Tongue (tissue), 1 donor: ENCODE measurements at regions not wholly inside any gene's neighbourhood (a gene's known extent, or its start where the extent isn't known, plus 50 kb on each side); places are given as distances from the start of the nearest gene placed in this dataset.

Experiments used
- DNase-seq: peaks from one replicate; pipeline ENCODE4 v3.0.0-alpha.2; 2015

GRCh38 chr2:19488009-19488691 is 129.7 kb upstream of the OSR1 start:
- DNase-seq: no peak

DNA sequence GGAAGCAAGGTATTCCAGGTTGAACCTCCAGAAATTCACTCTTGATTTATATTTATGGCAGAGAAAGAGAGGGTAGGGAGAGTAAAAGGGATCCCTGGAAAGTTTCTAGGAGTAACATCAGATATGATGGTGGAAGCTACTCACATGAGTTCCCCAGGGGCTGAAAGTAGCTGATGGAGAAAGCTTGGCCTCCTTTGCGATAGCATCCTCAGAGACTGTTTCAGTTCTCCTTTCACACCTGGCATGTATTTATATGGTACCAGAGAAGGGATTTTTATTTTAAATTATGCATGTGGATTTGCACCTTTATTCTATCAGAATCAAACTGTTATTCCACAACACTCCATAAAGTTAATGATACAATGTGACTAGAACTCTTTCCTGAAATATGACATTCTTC is 126.3 kb upstream of the OSR1 start:
- no peak for DNase-seq

- peak; percentile 70 for DNase-seq
These were observed 122.2 kb upstream of the OSR1 start for GRCh38 chr2:19480673-19481072.

DNA sequence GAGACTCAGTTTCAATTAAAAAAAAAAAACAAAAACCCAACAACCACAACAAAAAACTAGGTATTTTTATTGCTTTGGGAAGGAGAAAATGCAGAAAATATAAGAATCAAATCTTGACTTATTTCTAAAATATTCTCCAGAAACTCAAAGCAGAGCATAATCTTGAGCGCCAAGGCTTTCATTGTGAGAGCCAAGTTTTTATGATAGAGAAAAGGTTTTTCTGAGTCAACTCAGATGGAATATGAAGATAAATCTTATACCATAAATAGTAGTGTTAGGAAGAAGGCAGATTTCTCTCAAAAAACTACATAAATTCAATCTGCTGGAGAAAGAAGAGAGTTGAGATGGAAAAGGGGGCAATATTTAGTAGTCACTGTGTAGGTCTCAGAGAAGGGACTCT is 121.2 kb upstream of the OSR1 start:
- DNase-seq: no peak

GRCh38 chr2:19478409-19478808 is 120.0 kb upstream of the OSR1 start:
- DNase-seq: no peak

DNA sequence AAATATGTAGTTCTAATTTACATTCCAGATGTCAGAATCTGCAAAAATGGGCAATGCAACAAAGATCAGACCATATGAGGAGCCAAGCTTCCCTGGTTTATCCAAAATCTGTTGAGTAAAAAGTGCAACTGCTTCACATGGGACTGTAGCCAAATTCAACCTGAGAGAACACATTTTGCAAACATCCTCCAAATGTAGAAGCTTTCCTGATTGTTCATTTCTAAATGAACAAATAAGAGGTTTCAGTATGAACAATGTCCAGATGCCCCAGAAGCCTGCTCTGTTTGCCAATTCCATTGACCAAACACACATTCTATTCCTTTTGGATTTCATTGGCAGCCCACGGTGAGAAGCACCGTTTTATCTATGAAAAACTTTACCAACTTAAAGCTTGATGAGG is 117.9 kb upstream of the OSR1 start:
- peak; percentile 84 for DNase-seq

GRCh38 chr2:19474128-19474527 is 115.7 kb upstream of the OSR1 start:
- peak; percentile 28 for DNase-seq

- DNase-seq: peak; percentile 36
These were observed 114.9 kb upstream of the OSR1 start for GRCh38 chr2:19473350-19473749.

DNA sequence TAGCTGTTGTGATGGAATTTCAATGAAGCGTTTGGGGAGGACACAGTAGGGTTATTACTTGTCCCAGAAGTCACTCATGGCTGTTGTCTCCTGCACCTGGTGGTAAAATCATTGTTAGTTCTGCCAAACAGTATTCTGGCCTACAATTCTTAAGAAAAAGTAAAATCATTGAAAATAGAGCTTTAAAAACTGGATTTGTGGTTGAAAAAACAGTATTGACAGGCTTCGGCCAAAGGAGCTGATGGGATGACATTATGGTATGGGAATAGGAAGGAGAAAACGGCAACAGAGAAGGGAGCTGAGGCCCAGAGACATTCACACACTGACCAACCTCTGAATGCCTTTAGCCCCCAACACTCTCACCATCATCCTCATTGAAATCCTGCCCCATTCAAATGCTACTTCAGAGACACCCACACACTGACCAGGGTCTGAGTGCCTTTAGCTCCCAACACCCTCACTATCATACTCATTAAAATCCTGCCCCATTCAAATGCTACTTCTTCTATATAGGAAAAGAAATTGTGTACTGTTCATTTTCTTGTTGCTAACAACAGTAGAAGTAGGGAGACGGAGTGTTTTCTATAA is 114.1 kb upstream of the OSR1 start:
- DNase-seq: peak; percentile 15

- no peak for DNase-seq
These were observed 113.1 kb upstream of the OSR1 start for GRCh38 chr2:19471491-19471890.

GRCh38 chr2:19465978-19466377 is 107.6 kb upstream of the OSR1 start:
- DNase-seq: no peak

DNA sequence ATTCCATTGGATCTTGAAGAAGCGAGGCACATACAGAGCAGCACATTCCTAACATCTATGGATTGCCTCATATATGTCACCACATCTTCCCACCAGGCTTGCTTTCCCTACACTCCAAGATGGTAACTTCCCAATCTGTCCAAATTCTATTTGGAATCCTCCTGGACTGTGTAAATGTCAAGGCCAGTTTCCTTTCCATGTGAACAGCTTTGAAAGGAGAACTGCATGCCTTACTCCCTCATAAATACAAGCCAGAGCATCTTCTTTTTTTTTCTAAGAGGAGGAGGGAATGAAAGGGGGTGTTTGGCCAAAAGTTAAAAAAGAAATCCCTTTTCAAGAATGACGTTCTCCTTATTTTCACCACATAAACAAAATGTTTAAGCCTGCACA is 103.8 kb upstream of the OSR1 start:
- DNase-seq: peak; percentile 87

DNA sequence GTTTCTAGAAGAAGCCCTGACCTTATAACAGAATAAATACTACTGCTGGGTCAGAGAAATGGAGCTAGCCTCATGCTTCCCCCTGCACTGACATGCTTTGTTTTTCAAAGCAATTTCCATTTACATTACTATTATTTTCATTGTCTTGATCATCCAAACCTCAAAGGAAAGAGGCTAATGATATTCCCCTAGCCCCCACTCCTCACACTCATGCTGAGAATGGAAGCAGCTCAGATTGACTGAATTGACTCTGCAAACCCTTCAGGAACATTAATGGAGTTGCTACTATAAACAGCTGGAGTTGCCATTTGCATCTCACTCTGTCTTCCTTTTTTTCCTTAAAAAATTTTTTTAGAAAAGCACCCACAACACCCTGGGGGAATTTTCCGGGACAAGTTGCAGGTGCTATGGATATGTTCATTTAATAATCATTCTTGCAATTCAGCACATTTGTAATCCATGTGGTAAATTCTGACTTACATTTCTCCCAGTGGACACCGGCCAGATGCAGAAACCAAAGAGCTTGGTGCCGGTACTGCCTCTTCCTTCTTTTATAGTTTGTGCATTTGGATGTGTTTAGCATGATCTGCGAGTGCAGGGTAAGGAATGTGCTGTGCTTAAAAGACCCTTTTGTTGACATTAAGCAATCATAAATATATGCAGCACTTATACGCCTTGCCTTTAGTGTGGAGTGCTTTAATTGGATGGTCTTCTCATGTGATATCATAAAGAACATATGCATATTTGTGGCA is 103.3 kb upstream of the OSR1 start:
- peak; percentile 69 for DNase-seq

DNA sequence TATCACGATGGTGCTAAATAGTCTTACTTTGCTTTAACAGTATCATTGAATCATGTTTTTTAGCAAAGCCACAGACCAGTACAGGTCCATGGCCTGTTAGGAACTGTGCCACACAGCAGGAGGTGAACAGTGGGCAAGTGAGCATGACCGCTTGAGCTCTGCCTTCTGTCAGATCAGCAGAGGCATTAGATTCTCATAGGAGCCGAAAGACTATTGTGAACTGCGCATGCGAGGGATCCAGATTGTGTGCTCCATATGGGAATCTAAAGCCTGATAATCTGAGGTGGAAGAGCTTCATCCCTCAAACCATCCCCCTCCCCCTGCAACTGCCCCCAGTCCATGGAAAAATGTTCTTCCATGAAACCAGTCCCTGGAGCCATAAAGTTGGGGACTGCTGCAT is 102.3 kb upstream of the OSR1 start:
- DNase-seq: no peak

DNA sequence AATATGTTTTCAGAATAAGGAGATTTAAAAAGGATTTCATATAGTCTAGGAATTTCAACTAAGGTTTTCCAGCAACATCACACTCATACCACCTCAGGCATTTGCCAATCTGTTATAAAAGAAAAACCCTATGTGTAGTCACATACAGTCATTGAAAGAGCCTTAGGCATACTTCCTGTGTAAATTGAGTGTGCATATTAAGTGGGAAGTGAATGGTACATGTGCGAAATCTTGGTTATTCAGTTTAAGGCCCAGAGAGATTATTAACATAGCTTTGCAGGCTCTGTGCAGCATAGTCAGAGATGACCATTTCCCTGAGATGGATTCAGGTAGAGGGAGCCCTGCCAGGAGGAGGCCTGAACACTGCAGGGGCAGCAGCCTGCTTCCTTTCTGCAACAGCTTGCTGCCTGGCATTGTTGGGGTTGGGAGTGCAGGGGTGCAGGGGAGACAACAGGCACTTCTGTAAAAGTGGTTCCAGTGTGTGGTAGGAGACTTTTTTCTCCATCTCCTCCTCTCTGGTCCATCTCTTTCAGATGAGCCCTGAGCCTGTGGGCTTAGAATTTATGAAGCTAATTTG is 100.1 kb upstream of the OSR1 start:
- DNase-seq: no peak

GRCh38 chr2:19457809-19458208 is 99.4 kb upstream of the OSR1 start:
- no peak for DNase-seq

GRCh38 chr2:19456705-19457309 is 98.4 kb upstream of the OSR1 start:
- DNase-seq: peak; percentile 18

- DNase-seq: no peak
These were observed 95.7 kb upstream of the OSR1 start for GRCh38 chr2:19454125-19454524.

DNA sequence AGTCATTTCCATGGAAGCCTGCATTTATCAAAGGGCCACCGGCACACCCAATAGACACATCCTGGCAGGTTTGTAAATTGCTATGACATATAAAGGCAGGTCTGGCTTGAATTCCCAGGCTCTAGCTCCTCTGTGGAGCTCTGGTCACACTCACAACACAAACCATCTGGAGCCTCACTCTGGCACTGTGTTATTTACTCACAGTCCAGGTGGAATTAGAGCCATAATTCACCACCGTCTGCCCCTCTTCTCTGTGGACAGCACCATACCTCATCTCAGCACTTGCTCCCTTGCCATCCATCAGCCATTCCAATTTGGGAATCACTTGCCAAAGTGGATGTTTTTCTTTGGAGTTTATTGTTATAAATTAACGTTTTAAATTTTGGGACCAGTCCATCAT is 84.3 kb upstream of the OSR1 start:
- DNase-seq: no peak

DNA sequence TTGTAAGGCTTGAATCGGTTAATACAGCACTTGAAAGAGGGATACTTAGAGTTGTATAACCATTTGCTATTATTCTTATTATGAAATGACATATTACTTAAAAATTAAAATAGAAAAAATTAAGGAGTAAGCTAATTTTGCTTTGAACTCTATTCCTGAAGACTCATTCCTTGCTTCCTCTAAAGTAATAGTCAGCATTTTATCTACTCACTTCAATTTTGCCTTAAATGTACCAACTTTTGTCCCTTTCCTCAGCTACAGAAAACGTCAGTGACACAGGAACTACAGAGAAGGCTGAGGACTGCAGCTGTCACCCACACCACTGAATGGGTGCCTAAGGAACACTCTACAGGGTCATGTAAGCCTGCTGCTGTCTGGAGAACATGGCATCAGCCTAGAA is 80.7 kb upstream of the OSR1 start:
- no peak for DNase-seq

GRCh38 chr2:19435815-19436214 is 77.4 kb upstream of the OSR1 start:
- no peak for DNase-seq

GRCh38 chr2:19434413-19434812 is 76.0 kb upstream of the OSR1 start:
- no peak for DNase-seq

- no peak for DNase-seq
These were observed 68.5 kb upstream of the OSR1 start for GRCh38 chr2:19426941-19427340.
